ENCODE measurements at regions not wholly inside any gene's neighbourhood (a gene's known extent, or its start where the extent isn't known, plus 50 kb on each side); places are given as distances from the start of the nearest gene placed in this dataset.
"Not testable (repeated sequence)": the region's sequence is repeated elsewhere in the genome, so short reads cannot be mapped to it uniquely, and the experiment has no call there.

- no peak overlapping the region for H3K4me3 ChIP-seq (ENCODE audit: low read depth in 1 of 2, low read length in 2 of 2)
- H3K4me1 ChIP-seq (ENCODE audit: control insufficient read depth in 2 of 2, insufficient read depth in 2 of 2, low read length in 1 of 2), result no peaks in the 10 kb centered on the region
- no peaks in the 10 kb centered on the region for H3K27me3 ChIP-seq (ENCODE audit: control insufficient read depth in 1 of 2, insufficient read depth in 2 of 2, low read length in 2 of 2)
- no peak overlapping the region for H3K27ac ChIP-seq (ENCODE audit: low read depth in 2 of 2, low read length in 1 of 2)
- H3K9me3 ChIP-seq (ENCODE audit: control insufficient read depth in 2 of 2, insufficient read depth in 1 of 2, low read depth in 1 of 2, low read length in 1 of 2), result no peaks in the 10 kb centered on the region
- no peaks in the 10 kb centered on the region for H3K36me3 ChIP-seq (ENCODE audit: control insufficient read depth in 2 of 2, insufficient read depth in 2 of 2, low read length in 1 of 2)
- 73 to 80% methylated on average over 5 of the region's 5 CpGs for WGBS, 2 donors
Observed at GRCh38 chr22:34608106-34608505, 457.9 kb upstream of the ISX start.

- Histone ChIP-seq H3K27ac (ENCODE audit: low read depth in 2 of 2, low read length in 1 of 2) (no peak overlapping the region), H3K27me3 (ENCODE audit: control insufficient read depth in 1 of 2, insufficient read depth in 2 of 2, low read length in 2 of 2) (no peaks in the 10 kb centered on the region), H3K4me1 (ENCODE audit: control insufficient read depth in 2 of 2, insufficient read depth in 2 of 2, low read length in 1 of 2) (no peaks in the 10 kb centered on the region), H3K36me3 (ENCODE audit: control insufficient read depth in 2 of 2, insufficient read depth in 2 of 2, low read length in 1 of 2) (no peaks in the 10 kb centered on the region), H3K9me3 (ENCODE audit: control insufficient read depth in 2 of 2, insufficient read depth in 1 of 2, low read depth in 1 of 2, low read length in 1 of 2) (no peaks in the 10 kb centered on the region), H3K4me3 (ENCODE audit: low read depth in 1 of 2, low read length in 2 of 2) (no peak overlapping the region)
- WGBS, 2 donors, result 29 to 38% methylated on average over 1 of the region's 1 CpG
Observed at GRCh38 chr22:34608540-34609115, 457.3 kb upstream of the ISX start.

- WGBS, 2 donors, result 82 to 91% methylated on average over 5 of the region's 5 CpGs
- no peak overlapping the region for H3K27ac ChIP-seq (ENCODE audit: low read depth in 2 of 2, low read length in 1 of 2)
- no peaks in the 10 kb centered on the region for H3K9me3 ChIP-seq (ENCODE audit: control insufficient read depth in 2 of 2, insufficient read depth in 1 of 2, low read depth in 1 of 2, low read length in 1 of 2)
- H3K4me1 ChIP-seq (ENCODE audit: control insufficient read depth in 2 of 2, insufficient read depth in 2 of 2, low read length in 1 of 2), result no peaks in the 10 kb centered on the region
- no peak overlapping the region for H3K4me3 ChIP-seq (ENCODE audit: low read depth in 1 of 2, low read length in 2 of 2)
- H3K27me3 ChIP-seq (ENCODE audit: control insufficient read depth in 1 of 2, insufficient read depth in 2 of 2, low read length in 2 of 2), result no peaks in the 10 kb centered on the region
- no peaks in the 10 kb centered on the region for H3K36me3 ChIP-seq (ENCODE audit: control insufficient read depth in 2 of 2, insufficient read depth in 2 of 2, low read length in 1 of 2)
Observed at GRCh38 chr22:34609646-34610045, 456.3 kb upstream of the ISX start.

GRCh38 chr22:34620161-34620560, 445.8 kb upstream of the ISX start:
- H3K4me3 ChIP-seq (ENCODE audit: low read depth in 1 of 2, low read length in 2 of 2), result no peak overlapping the region
- H3K27me3 ChIP-seq (ENCODE audit: control insufficient read depth in 1 of 2, insufficient read depth in 2 of 2, low read length in 2 of 2), result no peaks in the 10 kb centered on the region
- H3K36me3 ChIP-seq (ENCODE audit: control insufficient read depth in 2 of 2, insufficient read depth in 2 of 2, low read length in 1 of 2), result no peaks in the 10 kb centered on the region
- H3K27ac ChIP-seq (ENCODE audit: low read depth in 2 of 2, low read length in 1 of 2), result no peak overlapping the region
- no peaks in the 10 kb centered on the region for H3K4me1 ChIP-seq (ENCODE audit: control insufficient read depth in 2 of 2, insufficient read depth in 2 of 2, low read length in 1 of 2)
- WGBS, 2 donors, result 81 to 86% methylated on average over 9 of the region's 9 CpGs
- H3K9me3 ChIP-seq (ENCODE audit: control insufficient read depth in 2 of 2, insufficient read depth in 1 of 2, low read depth in 1 of 2, low read length in 1 of 2), result no peaks in the 10 kb centered on the region

GRCh38 chr22:34620832-34621231, 445.1 kb upstream of the ISX start:
- no peaks in the 10 kb centered on the region for H3K4me1 ChIP-seq (ENCODE audit: control insufficient read depth in 2 of 2, insufficient read depth in 2 of 2, low read length in 1 of 2)
- no peak overlapping the region for H3K4me3 ChIP-seq (ENCODE audit: low read depth in 1 of 2, low read length in 2 of 2)
- H3K36me3 ChIP-seq (ENCODE audit: control insufficient read depth in 2 of 2, insufficient read depth in 2 of 2, low read length in 1 of 2), result no peaks in the 10 kb centered on the region
- H3K27ac ChIP-seq (ENCODE audit: low read depth in 2 of 2, low read length in 1 of 2), result no peak overlapping the region
- H3K9me3 ChIP-seq (ENCODE audit: control insufficient read depth in 2 of 2, insufficient read depth in 1 of 2, low read depth in 1 of 2, low read length in 1 of 2), result no peaks in the 10 kb centered on the region
- H3K27me3 ChIP-seq (ENCODE audit: control insufficient read depth in 1 of 2, insufficient read depth in 2 of 2, low read length in 2 of 2), result no peaks in the 10 kb centered on the region
- WGBS, 2 donors, result 90% methylated on average over 8 of the region's 8 CpGs

- Histone ChIP-seq H3K4me3 (ENCODE audit: low read depth in 1 of 2, low read length in 2 of 2) (no peak overlapping the region), H3K27me3 (ENCODE audit: control insufficient read depth in 1 of 2, insufficient read depth in 2 of 2, low read length in 2 of 2) (no peaks in the 10 kb centered on the region), H3K4me1 (ENCODE audit: control insufficient read depth in 2 of 2, insufficient read depth in 2 of 2, low read length in 1 of 2) (no peaks in the 10 kb centered on the region), H3K9me3 (ENCODE audit: control insufficient read depth in 2 of 2, insufficient read depth in 1 of 2, low read depth in 1 of 2, low read length in 1 of 2) (no peaks in the 10 kb centered on the region), H3K27ac (ENCODE audit: low read depth in 2 of 2, low read length in 1 of 2) (no peak overlapping the region), H3K36me3 (ENCODE audit: control insufficient read depth in 2 of 2, insufficient read depth in 2 of 2, low read length in 1 of 2) (no peaks in the 10 kb centered on the region)
- 81 to 84% methylated on average over 4 of the region's 4 CpGs for WGBS, 2 donors
Observed at GRCh38 chr22:34622602-34623001, 443.4 kb upstream of the ISX start.

- Histone ChIP-seq H3K9me3 (ENCODE audit: control insufficient read depth in 2 of 2, insufficient read depth in 1 of 2, low read depth in 1 of 2, low read length in 1 of 2) (no peaks in the 10 kb centered on the region), H3K27ac (ENCODE audit: low read depth in 2 of 2, low read length in 1 of 2) (no peak overlapping the region), H3K36me3 (ENCODE audit: control insufficient read depth in 2 of 2, insufficient read depth in 2 of 2, low read length in 1 of 2) (no peaks in the 10 kb centered on the region), H3K4me3 (ENCODE audit: low read depth in 1 of 2, low read length in 2 of 2) (no peak overlapping the region), H3K4me1 (ENCODE audit: control insufficient read depth in 2 of 2, insufficient read depth in 2 of 2, low read length in 1 of 2) (no peaks in the 10 kb centered on the region), H3K27me3 (ENCODE audit: control insufficient read depth in 1 of 2, insufficient read depth in 2 of 2, low read length in 2 of 2) (no peaks in the 10 kb centered on the region)
- 81 to 87% methylated on average over 4 of the region's 4 CpGs for WGBS, 2 donors
Observed at GRCh38 chr22:34623580-34623979, 442.4 kb upstream of the ISX start.

GRCh38 chr22:34625892-34626291, 440.1 kb upstream of the ISX start:
- H3K36me3 ChIP-seq (ENCODE audit: control insufficient read depth in 2 of 2, insufficient read depth in 2 of 2, low read length in 1 of 2); H3K4me1 ChIP-seq (ENCODE audit: control insufficient read depth in 2 of 2, insufficient read depth in 2 of 2, low read length in 1 of 2): not testable (repeated sequence)
- WGBS, 2 donors, result 94 to 96% methylated on average over 5 to 29 of the region's 30 CpGs

GRCh38 chr22:34638128-34638527, 427.8 kb upstream of the ISX start:
- Histone ChIP-seq H3K4me3 (ENCODE audit: low read depth in 1 of 2, low read length in 2 of 2) (no peak overlapping the region), H3K27ac (ENCODE audit: low read depth in 2 of 2, low read length in 1 of 2) (no peak overlapping the region), H3K9me3 (ENCODE audit: control insufficient read depth in 2 of 2, insufficient read depth in 1 of 2, low read depth in 1 of 2, low read length in 1 of 2) (no peaks in the 10 kb centered on the region), H3K4me1 (ENCODE audit: control insufficient read depth in 2 of 2, insufficient read depth in 2 of 2, low read length in 1 of 2) (no peaks in the 10 kb centered on the region), H3K27me3 (ENCODE audit: control insufficient read depth in 1 of 2, insufficient read depth in 2 of 2, low read length in 2 of 2) (no peaks in the 10 kb centered on the region), H3K36me3 (ENCODE audit: control insufficient read depth in 2 of 2, insufficient read depth in 2 of 2, low read length in 1 of 2) (no peaks in the 10 kb centered on the region)
- 14 to 29% methylated on average over 2 of the region's 2 CpGs for WGBS, 2 donors

More at GRCh38 chr22:34625892-34626291, 440.1 kb upstream of the ISX start:
- H3K4me3 ChIP-seq (ENCODE audit: low read depth in 1 of 2, low read length in 2 of 2); H3K27me3 ChIP-seq (ENCODE audit: control insufficient read depth in 1 of 2, insufficient read depth in 2 of 2, low read length in 2 of 2); H3K9me3 ChIP-seq (ENCODE audit: control insufficient read depth in 2 of 2, insufficient read depth in 1 of 2, low read depth in 1 of 2, low read length in 1 of 2); H3K27ac ChIP-seq (ENCODE audit: low read depth in 2 of 2, low read length in 1 of 2): not testable (repeated sequence)

GRCh38 chr22:34639911-34640310, 426.0 kb upstream of the ISX start:
- WGBS, 2 donors, result 57 to 70% methylated on average over 5 of the region's 5 CpGs
- no peak overlapping the region for H3K4me3 ChIP-seq (ENCODE audit: low read depth in 1 of 2, low read length in 2 of 2)
- no peaks in the 10 kb centered on the region for H3K4me1 ChIP-seq (ENCODE audit: control insufficient read depth in 2 of 2, insufficient read depth in 2 of 2, low read length in 1 of 2)
- no peaks in the 10 kb centered on the region for H3K27me3 ChIP-seq (ENCODE audit: control insufficient read depth in 1 of 2, insufficient read depth in 2 of 2, low read length in 2 of 2)
- no peaks in the 10 kb centered on the region for H3K9me3 ChIP-seq (ENCODE audit: control insufficient read depth in 2 of 2, insufficient read depth in 1 of 2, low read depth in 1 of 2, low read length in 1 of 2)
- H3K36me3 ChIP-seq (ENCODE audit: control insufficient read depth in 2 of 2, insufficient read depth in 2 of 2, low read length in 1 of 2), result no peaks in the 10 kb centered on the region
- no peak overlapping the region for H3K27ac ChIP-seq (ENCODE audit: low read depth in 2 of 2, low read length in 1 of 2)

Measured in esophagus (tissue), 2 donors.